Activated CD8-positive, alpha-beta memory T cell treated with anti-CD3 and anti-CD28 coated beads, Interleukin-2, amount 50 U/mL, for 1 hour (primary cell): ENCODE measurements at regions not wholly inside any gene's neighbourhood (a gene's known extent, or its start where the extent isn't known, plus 50 kb on each side); places are given as distances from the start of the nearest gene placed in this dataset.

Source experiments
- DNase-seq: peaks from one replicate; pipeline ENCODE4 v3.0.0-alpha.2; 2020; ENCODE audit errors: extremely low read depth

GRCh38 chr7:3194501-3195141, 106.4 kb upstream of the SDK1 start:
- no peak for DNase-seq

- no peak for DNase-seq
Observed at GRCh38 chr7:3195160-3195559, 105.9 kb upstream of the SDK1 start.

- DNase-seq: no peak
Observed at GRCh38 chr7:3196629-3197400, 104.2 kb upstream of the SDK1 start.

- DNase-seq: no peak
Observed at GRCh38 chr7:3197567-3198213, 103.4 kb upstream of the SDK1 start.

- DNase-seq: no peak
Observed at GRCh38 chr7:3198316-3198715, 102.7 kb upstream of the SDK1 start.

GRCh38 chr7:3200504-3200903, 100.5 kb upstream of the SDK1 start:
- no peak for DNase-seq

GRCh38 chr7:3201306-3201705, 99.7 kb upstream of the SDK1 start:
- no peak for DNase-seq

- DNase-seq: no peak
Observed at GRCh38 chr7:3201937-3202710, 98.9 kb upstream of the SDK1 start.

- no peak for DNase-seq
Observed at GRCh38 chr7:3204526-3204925, 96.5 kb upstream of the SDK1 start.

GRCh38 chr7:3206101-3206500, 95.0 kb upstream of the SDK1 start:
- DNase-seq: no peak

GRCh38 chr7:3206771-3207191, 94.3 kb upstream of the SDK1 start:
- no peak for DNase-seq

- no peak for DNase-seq
Observed at GRCh38 chr7:3207387-3207902, 93.6 kb upstream of the SDK1 start.

- no peak for DNase-seq
Observed at GRCh38 chr7:3210531-3210930, 90.5 kb upstream of the SDK1 start.

GRCh38 chr7:3214090-3214413, 87.0 kb upstream of the SDK1 start:
- no peak for DNase-seq

- no peak for DNase-seq
Observed at GRCh38 chr7:3215624-3216585, 85.1 kb upstream of the SDK1 start.

- DNase-seq: no peak
Observed at GRCh38 chr7:3217166-3217565, 83.9 kb upstream of the SDK1 start.

- no peak for DNase-seq
Observed at GRCh38 chr7:3218411-3219225, 82.4 kb upstream of the SDK1 start.

- no peak for DNase-seq
Observed at GRCh38 chr7:3229904-3230470, 71.1 kb upstream of the SDK1 start.

GRCh38 chr7:3230908-3231307, 70.1 kb upstream of the SDK1 start:
- DNase-seq: no peak

GRCh38 chr7:3232228-3232627, 68.8 kb upstream of the SDK1 start:
- no peak for DNase-seq
